GM12892 (cell line): ENCODE measurements at regions not wholly inside any gene's neighbourhood (a gene's known extent, or its start where the extent isn't known, plus 50 kb on each side); places are given as distances from the start of the nearest gene placed in this dataset.

ENCODE experiments used
- DNase-seq: peaks from one replicate; pipeline ENCODE4 v3.0.0; 2011; ENCODE audit not compliant: insufficient read length
- FAIRE-seq: peaks from 2 replicates; lab custom pipeline; 2011; peaks lifted over from hg19 to GRCh38; lab: Jason Lieb, UNC
- POLR2A ChIP-seq: IDR thresholded peaks from 2 replicates; pipeline ENCODE4 v1.6.1; 2011; ENCODE audit warnings: low read depth, low read length, control low read depth
- POLR2AphosphoS5 ChIP-seq: IDR thresholded peaks from 2 replicates; pipeline ENCODE4 v1.6.1; 2011; ENCODE audit warnings: low read depth, low read length, control low read depth
- TAF1 ChIP-seq: IDR thresholded peaks from 2 replicates; pipeline ENCODE4 v1.6.1; 2011; ENCODE audit warnings: low read depth, mild to moderate bottlenecking, control low read depth, low read length, borderline replicate concordance

- DNase-seq (no peak), FAIRE-seq (no peak)
- TF ChIP-seq TAF1 (no peak), POLR2AphosphoS5 (no peak), POLR2A (no peak)
Observed at GRCh38 chr11:12315024-12315423, 62.3 kb upstream of the PARVA start.

- no peak for FAIRE-seq
Observed at GRCh38 chr11:12316432-12316831, 60.9 kb upstream of the PARVA start.

GRCh38 chr11:12318791-12319438, 58.5 kb upstream of the PARVA start:
- no peak for FAIRE-seq
- TF ChIP-seq POLR2A: no peak
- no peak for TF ChIP-seq POLR2AphosphoS5
- no peak for TF ChIP-seq TAF1
- no peak for DNase-seq

More at GRCh38 chr11:12316432-12316831, 60.9 kb upstream of the PARVA start:
- no peak for TF ChIP-seq TAF1
- no peak for TF ChIP-seq POLR2A
- no peak for TF ChIP-seq POLR2AphosphoS5
- no peak for DNase-seq

GRCh38 chr11:12319461-12319951, 57.9 kb upstream of the PARVA start:
- FAIRE-seq: peak; percentile 14
- TF ChIP-seq TAF1 (no peak), POLR2A (no peak), POLR2AphosphoS5 (no peak)
- DNase-seq: no peak

- FAIRE-seq (no peak), DNase-seq (no peak)
- TF ChIP-seq TAF1 (no peak), POLR2AphosphoS5 (no peak), POLR2A (no peak)
Observed at GRCh38 chr11:12319988-12320387, 57.4 kb upstream of the PARVA start.

GRCh38 chr11:12321217-12321937, 56.0 kb upstream of the PARVA start:
- TF ChIP-seq TAF1: no peak
- no peak for TF ChIP-seq POLR2A
- no peak for TF ChIP-seq POLR2AphosphoS5
- no peak for FAIRE-seq
- no peak for DNase-seq

GRCh38 chr11:12324585-12324984, 52.8 kb upstream of the PARVA start:
- FAIRE-seq: no peak
- no peak for TF ChIP-seq POLR2AphosphoS5
- no peak for TF ChIP-seq POLR2A
- TF ChIP-seq TAF1: no peak
- no peak for DNase-seq
